Left cardiac atrium (tissue), 4 donors: ENCODE measurements at regions not wholly inside any gene's neighbourhood (a gene's known extent, or its start where the extent isn't known, plus 50 kb on each side); places are given as distances from the start of the nearest gene placed in this dataset.

Experiments
- ATAC-seq, 2 donors: fragments of 200-7000 bp; cut with Tn5 transposase; one replicate each; pipeline ENCODE4 v1.9.1; 2020; ENCODE audit warnings: mild to moderate bottlenecking in 2 of 2, moderate library complexity in 2 of 2
- DNase-seq: peaks from one replicate; pipeline ENCODE4 v3.0.0-alpha.2; 2020
- intact Hi-C, 2 donors: fragments of 100-400 bp; cut with DNase I; formaldehyde crosslinking; loops; one replicate each; pipeline versions ENCODE4 v1.14.1 to v1.15.1; 2022 to 2023
- donor health status: DM: no; HTN: yes; CAD: no.
- donor health status: DM: no; HTN: yes; CAD: no; lungs with severe emphysema.
- donor health status: DM: yes; HTN: yes; CAD: no.
- donor health status: Dilated cardiomyopathy.

GRCh38 chr17:77501751-77502625 lies 361.2 kb downstream of the SEC14L1 start:
- ATAC-seq, result no peak
- no peak for DNase-seq
- intact Hi-C loops, result no loop called here

- DNase-seq, result no peak
- intact Hi-C loops, result no loop called here
- no peak for ATAC-seq
These were observed 362.0 kb downstream of the SEC14L1 start for GRCh38 chr17:77502626-77503292.

GRCh38 chr17:77503293-77503655 lies 362.5 kb downstream of the SEC14L1 start:
- no peak for ATAC-seq
- DNase-seq, result no peak
- intact Hi-C loops, result no loop called here

- DNase-seq (no peak), ATAC-seq (no peak)
- intact Hi-C loops, result no loop called here
These were observed 363.3 kb downstream of the SEC14L1 start for GRCh38 chr17:77503916-77504651.

- no peak for ATAC-seq
- intact Hi-C loops, result no loop called here
- no peak for DNase-seq
These were observed 363.9 kb downstream of the SEC14L1 start for GRCh38 chr17:77504652-77505155.

GRCh38 chr17:77505181-77505639 lies 364.4 kb downstream of the SEC14L1 start:
- ATAC-seq (no peak), DNase-seq (no peak)

GRCh38 chr17:77506371-77506991 lies 365.7 kb downstream of the SEC14L1 start:
- intact Hi-C loops, result no loop called here
- ATAC-seq (no peak), DNase-seq (no peak)

More at GRCh38 chr17:77505181-77505639, 364.4 kb downstream of the SEC14L1 start:
- intact Hi-C loops, result no loop called here

GRCh38 chr17:77507111-77507885 lies 366.5 kb downstream of the SEC14L1 start:
- intact Hi-C loops, result no loop called here
- DNase-seq (no peak), ATAC-seq (no peak)

- DNase-seq (no peak), ATAC-seq (no peak)
- intact Hi-C loops, result no loop called here
These were observed 367.4 kb downstream of the SEC14L1 start for GRCh38 chr17:77508047-77508715.

GRCh38 chr17:77509089-77509488 lies 368.3 kb downstream of the SEC14L1 start:
- DNase-seq (no peak), ATAC-seq (no peak)
- intact Hi-C loops, result no loop called here

- no peak for ATAC-seq
- no peak for DNase-seq
- intact Hi-C loops, result no loop called here
These were observed 368.8 kb downstream of the SEC14L1 start for GRCh38 chr17:77509599-77509998.

GRCh38 chr17:77510133-77510796 lies 369.5 kb downstream of the SEC14L1 start:
- no peak for ATAC-seq
- intact Hi-C loops, result no loop called here
- no peak for DNase-seq

GRCh38 chr17:77511514-77512061 lies 370.8 kb downstream of the SEC14L1 start:
- DNase-seq (no peak), ATAC-seq (no peak)
- intact Hi-C loops, result no loop called here

GRCh38 chr17:77512062-77512946 lies 371.5 kb downstream of the SEC14L1 start:
- no peak for DNase-seq
- intact Hi-C loops, result no loop called here
- ATAC-seq, result no peak

- DNase-seq (no peak), ATAC-seq (peak; percentile 50 to 77)
- intact Hi-C loops, result no loop called here
These were observed 372.3 kb downstream of the SEC14L1 start for GRCh38 chr17:77513045-77513444.

GRCh38 chr17:77515227-77515626 lies 374.5 kb downstream of the SEC14L1 start:
- intact Hi-C loops, result no loop called here
- ATAC-seq, result no peak

More at GRCh38 chr17:77515227-77515626, 374.5 kb downstream of the SEC14L1 start:
- DNase-seq, result no peak
